Prostate gland (tissue), 2 donors: ENCODE measurements at regions not wholly inside any gene's neighbourhood (a gene's known extent, or its start where the extent isn't known, plus 50 kb on each side); places are given as distances from the start of the nearest gene placed in this dataset.
"Not testable (repeated sequence)": the region's sequence is repeated elsewhere in the genome, so short reads cannot be mapped to it uniquely, and the experiment has no call there.

Source experiments
- DNase-seq: peaks from one replicate; pipeline ENCODE4 v3.0.0-alpha.2; 2019; ENCODE audit warnings: low spot score
- H3K27ac ChIP-seq, 2 donors: fragments of 200-600 bp; sonication (generic); 2 replicates each; pipeline ENCODE4 v1.5.1; 2017 to 2019
- H3K27me3 ChIP-seq: fragments of 200-600 bp; sonication (generic); replicated peaks from 2 replicates; pipeline ENCODE4 v1.5.1; 2019; ENCODE audit not compliant: insufficient read depth
- H3K36me3 ChIP-seq, 2 donors: fragments of 200-600 bp; sonication (generic); 1 replicate in 1 of 2; 2 replicates in 1 of 2; pipeline versions ENCODE4 v1.5.1 to v1.8.1; 2017 to 2019
- H3K4me1 ChIP-seq: fragments of 200-600 bp; sonication (generic); replicated peaks from 2 replicates; pipeline ENCODE4 v1.5.1; 2019
- H3K4me3 ChIP-seq, 2 donors: fragments of 200-600 bp; sonication (generic); 2 replicates each; pipeline ENCODE4 v1.5.1; 2017 to 2019
- H3K9me3 ChIP-seq: fragments of 200-600 bp; sonication (generic); 2 replicates; pipeline ENCODE4 v1.5.1; 2017
- CTCF ChIP-seq, 4 experiments: fragments of 200-600 bp in 2 of 4; fragments of 450-650 bp in 2 of 4; sonication (generic) in 2 of 4; IDR thresholded peaks; 1 replicate in 3 of 4; 2 replicates in 1 of 4; pipeline ENCODE4 v1.5.1; 2016 to 2019; ENCODE audit warnings: antibody characterized with exemption in 4 of 4, mild to moderate bottlenecking in 2 of 4, moderate library complexity in 2 of 4
- POLR2A ChIP-seq: fragments of 450-650 bp; IDR thresholded peaks from one replicate; pipeline ENCODE4 v1.6.1; 2016; ENCODE audit warnings: antibody characterized with exemption, mild to moderate bottlenecking
- POLR2AphosphoS5 ChIP-seq: sonication (generic); formaldehyde crosslinking; IDR thresholded peaks from one replicate; pipeline ENCODE4 v1.6.1; 2017; ENCODE audit warnings: antibody characterized with exemption
- whole genome bisulfite sequencing: methylation state at CpG from one replicate; pipeline ENCODE4 v1.1.5; 2018; 5-methylcytosine and 5-hydroxymethylcytosine counted together
- intact Hi-C: fragments of 100-400 bp; cut with DNase I; formaldehyde crosslinking; loops from one replicate; pipeline ENCODE4 v1.14.2; 2022

GRCh38 chr7:81070956-81071355, 152.1 kb upstream of the SEMA3C start:
- H3K4me1 ChIP-seq: no peaks in the 10 kb centered on the region
- H3K27me3 ChIP-seq: no peaks in the 10 kb centered on the region
- DNase-seq: no peak
- H3K9me3 ChIP-seq: no peaks in the 10 kb centered on the region
- H3K4me3 ChIP-seq: no peak overlapping the region
- H3K27ac ChIP-seq: no peak overlapping the region
- intact Hi-C loops: no loop called here
- WGBS: 93% methylated on average over 21 of the region's 21 CpGs
- H3K36me3 ChIP-seq: no peaks in the 10 kb centered on the region
- TF ChIP-seq CTCF (IDR thresholded peaks at IDR 0.05) (no peak), POLR2A (no peak), POLR2AphosphoS5 (no peak)

DNA sequence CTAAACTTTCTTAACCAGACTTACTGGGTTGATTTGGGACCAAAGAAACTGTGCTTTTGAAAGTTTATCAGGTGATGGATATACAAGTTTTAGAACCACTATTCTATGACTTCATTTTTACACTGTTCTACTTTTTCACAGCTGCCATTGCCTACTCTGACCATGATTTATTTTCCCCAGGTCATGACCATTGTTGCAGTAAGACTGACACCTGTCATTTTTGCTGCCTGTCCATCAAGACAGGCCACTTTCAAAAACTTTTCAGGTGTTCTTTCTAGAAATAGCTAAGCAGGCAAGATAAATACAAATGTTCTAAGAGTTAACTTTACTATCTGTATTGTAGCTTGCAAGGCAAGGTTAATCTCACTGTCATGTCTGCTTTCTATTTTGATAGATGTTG, 147.9 kb upstream of the SEMA3C start:
- intact Hi-C loops: no loop called here
- DNase-seq: no peak
- no peak overlapping the region for H3K4me3 ChIP-seq

GRCh38 chr7:81064426-81064825, 145.6 kb upstream of the SEMA3C start:
- Histone ChIP-seq H3K4me1 (no peaks in the 10 kb centered on the region), H3K4me3 (no peak overlapping the region), H3K27ac (no peak overlapping the region), H3K9me3 (no peaks in the 10 kb centered on the region), H3K36me3 (no peaks in the 10 kb centered on the region), H3K27me3 (no peaks in the 10 kb centered on the region)
- no peak for TF ChIP-seq POLR2AphosphoS5
- 85% methylated on average over 1 of the region's 1 CpG for WGBS
- intact Hi-C loops: no loop called here
- no peak for DNase-seq

More for the DNA sequence above, 147.9 kb upstream of the SEMA3C start:
- Histone ChIP-seq H3K36me3 (no peaks in the 10 kb centered on the region), H3K4me1 (no peaks in the 10 kb centered on the region), H3K9me3 (no peaks in the 10 kb centered on the region), H3K27ac (no peak overlapping the region), H3K27me3 (no peaks in the 10 kb centered on the region)
- TF ChIP-seq POLR2AphosphoS5 (no peak), POLR2A (no peak), CTCF (IDR thresholded peaks at IDR 0.05) (no peak)

DNA sequence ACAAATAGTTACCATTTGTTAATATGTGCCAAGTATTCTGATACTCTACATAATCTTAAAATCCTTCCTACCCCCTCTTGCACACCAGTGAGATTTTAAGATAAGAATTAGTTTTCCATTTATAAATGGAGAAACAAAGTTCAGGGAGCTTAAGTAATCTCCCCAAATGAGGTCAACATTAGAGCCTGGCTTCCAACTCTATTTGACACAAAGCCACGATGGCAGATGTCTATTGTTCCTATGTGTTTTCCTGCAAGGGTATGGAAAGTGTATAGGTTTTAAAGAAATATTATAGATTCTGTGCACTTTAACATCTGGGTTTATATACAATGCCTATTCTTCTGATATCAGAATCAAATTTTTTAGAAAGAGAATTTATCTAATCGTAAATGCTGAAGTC, 143.9 kb upstream of the SEMA3C start:
- TF ChIP-seq CTCF (IDR thresholded peaks at IDR 0.05) (no peak), POLR2AphosphoS5 (no peak), POLR2A (no peak)
- intact Hi-C loops: no loop called here
- no peaks in the 10 kb centered on the region for H3K9me3 ChIP-seq
- DNase-seq: no peak
- no peak overlapping the region for H3K4me3 ChIP-seq
- WGBS: 33% methylated on average over 2 of the region's 2 CpGs
- no peaks in the 10 kb centered on the region for H3K36me3 ChIP-seq
- no peaks in the 10 kb centered on the region for H3K4me1 ChIP-seq
- no peaks in the 10 kb centered on the region for H3K27me3 ChIP-seq
- H3K27ac ChIP-seq: no peak overlapping the region

GRCh38 chr7:81057469-81057868, 138.6 kb upstream of the SEMA3C start:
- H3K9me3 ChIP-seq, intact Hi-C loops, H3K4me1 ChIP-seq, DNase-seq, H3K36me3 ChIP-seq, H3K4me3 ChIP-seq, H3K27me3 ChIP-seq, H3K27ac ChIP-seq: not testable (repeated sequence)
- 100% methylated on average over 9 of the region's 19 CpGs for WGBS

GRCh38 chr7:81053623-81054022, 134.8 kb upstream of the SEMA3C start:
- Histone ChIP-seq H3K27ac (no peak overlapping the region), H3K9me3 (no peaks in the 10 kb centered on the region), H3K4me3 (no peak overlapping the region), H3K4me1 (no peaks in the 10 kb centered on the region), H3K36me3 (no peaks in the 10 kb centered on the region), H3K27me3 (no peaks in the 10 kb centered on the region)
- no peak for DNase-seq
- no peak for TF ChIP-seq CTCF (IDR thresholded peaks at IDR 0.05)
- TF ChIP-seq POLR2AphosphoS5: no peak
- no peak for TF ChIP-seq POLR2A
- intact Hi-C loops: no loop called here
- 63% methylated on average over 2 of the region's 2 CpGs for WGBS
